T-helper 17 cell (primary cell): ENCODE measurements at regions not wholly inside any gene's neighbourhood (a gene's known extent, or its start where the extent isn't known, plus 50 kb on each side); places are given as distances from the start of the nearest gene placed in this dataset.

Experiments used
- ATAC-seq: fragments of 150-1000 bp; cut with Tn5 transposase; 2 replicates; pipeline ENCODE4 v1.10.0; 2021; ENCODE audit warnings: mild to moderate bottlenecking, moderate library complexity
- DNase-seq, 3 donors: peaks; one replicate each; pipeline versions ENCODE4 v3.0.0 to v3.0.0-alpha.2; 2020 to 2021
- H3K9me3 ChIP-seq: one replicate; pipeline ENCODE4 v1.7.0; 2013; ENCODE audit warnings: low read length, mild to moderate bottlenecking; ENCODE audit not compliant: control insufficient read depth, poor library complexity, severe bottlenecking
- H3K27ac Mint-ChIP-seq: one replicate; pipeline ENCODE4 v1.8.0; 2022; ENCODE audit warnings: mild to moderate bottlenecking, moderate library complexity, mixed read lengths
- H3K27me3 Mint-ChIP-seq: one replicate; pipeline ENCODE4 v1.8.0; 2022; ENCODE audit warnings: mixed read lengths
- H3K36me3 Mint-ChIP-seq: one replicate; pipeline ENCODE4 v1.8.0; 2022; ENCODE audit warnings: low read depth, mixed read lengths
- H3K4me1 Mint-ChIP-seq: one replicate; pipeline ENCODE4 v1.8.0; 2022; ENCODE audit warnings: mild to moderate bottlenecking, mixed read lengths
- H3K4me3 Mint-ChIP-seq: one replicate; pipeline ENCODE4 v1.8.0; 2022; ENCODE audit warnings: mild to moderate bottlenecking, moderate library complexity, mixed read lengths

- H3K9me3 ChIP-seq, result no peaks in the 10 kb centered on the region
- ATAC-seq (no peak), DNase-seq (no peak)
- H3K27me3 Mint-ChIP-seq, result peaks cover 4% of the 10 kb centered on the region
- no peaks in the 10 kb centered on the region for H3K4me1 Mint-ChIP-seq
- H3K27ac Mint-ChIP-seq, result no peak overlapping the region
- H3K4me3 Mint-ChIP-seq, result no peak overlapping the region
- H3K36me3 Mint-ChIP-seq, result peaks cover 2% of the 10 kb centered on the region
These were observed 68.0 kb upstream of the TMEM164 start for GRCh38 chrX:109934935-109935334.

DNA sequence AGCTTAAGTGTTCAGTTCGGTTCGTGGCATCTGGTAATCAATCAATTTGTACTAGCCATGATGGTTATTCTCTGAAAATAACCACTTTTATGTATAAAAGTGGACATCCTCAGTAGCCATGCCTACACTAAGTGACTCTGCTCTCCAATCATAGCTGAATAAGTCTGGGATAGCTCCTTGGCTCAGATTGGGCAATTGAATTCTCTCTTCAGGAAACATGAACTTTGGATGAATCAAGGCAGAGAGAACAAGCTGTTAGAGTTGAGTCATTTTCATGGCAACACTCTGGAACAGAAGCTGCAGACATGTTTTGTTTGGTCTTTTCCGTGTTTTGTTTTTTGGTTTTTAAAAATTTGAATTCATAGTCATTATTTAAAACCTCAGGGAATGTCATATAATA is 66.8 kb upstream of the TMEM164 start:
- DNase-seq, result no peak
- no peak for ATAC-seq
- H3K27ac Mint-ChIP-seq, result no peak overlapping the region
- peaks cover 4% of the 10 kb centered on the region for H3K27me3 Mint-ChIP-seq
- H3K4me1 Mint-ChIP-seq, result no peaks in the 10 kb centered on the region
- no peaks in the 10 kb centered on the region for H3K9me3 ChIP-seq
- peaks cover 2% of the 10 kb centered on the region for H3K36me3 Mint-ChIP-seq
- H3K4me3 Mint-ChIP-seq, result no peak overlapping the region

- DNase-seq (no peak), ATAC-seq (no peak)
- H3K4me3 Mint-ChIP-seq, result no peak overlapping the region
- no peaks in the 10 kb centered on the region for H3K4me1 Mint-ChIP-seq
- H3K27ac Mint-ChIP-seq, result no peak overlapping the region
- H3K36me3 Mint-ChIP-seq, result peaks cover 2% of the 10 kb centered on the region
- no peaks in the 10 kb centered on the region for H3K9me3 ChIP-seq
- peaks cover 4% of the 10 kb centered on the region for H3K27me3 Mint-ChIP-seq
These were observed 66.3 kb upstream of the TMEM164 start for GRCh38 chrX:109936598-109936997.

DNA sequence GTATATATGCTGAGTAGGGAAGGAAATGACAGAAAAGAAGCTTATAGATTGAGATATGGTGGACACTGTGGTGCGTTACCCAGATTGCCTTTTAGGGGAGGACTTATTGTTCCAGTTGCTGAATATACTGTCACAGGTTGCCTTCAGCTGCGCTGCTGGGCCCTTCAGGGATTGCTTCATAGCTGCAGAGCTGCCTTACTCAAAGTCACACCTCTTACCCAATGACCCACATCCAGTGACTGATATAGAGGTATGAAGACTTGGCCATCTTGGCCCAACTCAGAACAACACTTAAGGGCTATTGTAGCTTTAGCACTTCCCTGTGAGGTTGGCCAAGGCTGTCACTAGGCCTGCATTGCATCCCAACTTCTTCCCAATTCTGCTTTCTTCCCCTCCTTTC is 63.4 kb upstream of the TMEM164 start:
- Mint-ChIP-seq H3K27me3 (peaks cover 4% of the 10 kb centered on the region), H3K27ac (no peak overlapping the region), H3K4me3 (no peak overlapping the region), H3K4me1 (no peaks in the 10 kb centered on the region), H3K36me3 (peaks cover 2% of the 10 kb centered on the region)
- ATAC-seq, result no peak
- H3K9me3 ChIP-seq, result no peaks in the 10 kb centered on the region
- no peak for DNase-seq

GRCh38 chrX:109940411-109940810 is 62.5 kb upstream of the TMEM164 start:
- Mint-ChIP-seq H3K27ac (no peak overlapping the region), H3K36me3 (peaks cover 2% of the 10 kb centered on the region), H3K4me1 (no peaks in the 10 kb centered on the region), H3K27me3 (peaks cover 4% of the 10 kb centered on the region), H3K4me3 (no peak overlapping the region)
- DNase-seq (no peak), ATAC-seq (no peak)
- H3K9me3 ChIP-seq, result no peaks in the 10 kb centered on the region

- H3K4me1 Mint-ChIP-seq, result no peaks in the 10 kb centered on the region
- ATAC-seq, result no peak
- no peak overlapping the region for H3K27ac Mint-ChIP-seq
- DNase-seq, result no peak
- H3K27me3 Mint-ChIP-seq, result no peaks in the 10 kb centered on the region
- no peak overlapping the region for H3K4me3 Mint-ChIP-seq
- H3K36me3 Mint-ChIP-seq, result peaks cover 2% of the 10 kb centered on the region
- H3K9me3 ChIP-seq, result no peaks in the 10 kb centered on the region
These were observed 59.7 kb upstream of the TMEM164 start for GRCh38 chrX:109943092-109943739.

- Mint-ChIP-seq H3K36me3 (peaks cover 1% of the 10 kb centered on the region), H3K27me3 (no peaks in the 10 kb centered on the region), H3K27ac (no peak overlapping the region), H3K4me1 (no peaks in the 10 kb centered on the region), H3K4me3 (no peak overlapping the region)
- no peaks in the 10 kb centered on the region for H3K9me3 ChIP-seq
- ATAC-seq, result no peak
- DNase-seq, result no peak
These were observed 59.2 kb upstream of the TMEM164 start for GRCh38 chrX:109943740-109944092.

- no peaks in the 10 kb centered on the region for H3K9me3 ChIP-seq
- Mint-ChIP-seq H3K4me3 (no peak overlapping the region), H3K27me3 (no peaks in the 10 kb centered on the region), H3K27ac (no peak overlapping the region), H3K4me1 (peaks cover 3% of the 10 kb centered on the region), H3K36me3 (no peaks in the 10 kb centered on the region)
- no peak for ATAC-seq
- no peak for DNase-seq
These were observed 50.9 kb upstream of the TMEM164 start for GRCh38 chrX:109952050-109952449.

- DNase-seq (no peak), ATAC-seq (no peak)
- Mint-ChIP-seq H3K27ac (no peak overlapping the region), H3K4me3 (no peak overlapping the region), H3K4me1 (peaks cover 5% of the 10 kb centered on the region), H3K27me3 (no peaks in the 10 kb centered on the region), H3K36me3 (no peaks in the 10 kb centered on the region)
- no peaks in the 10 kb centered on the region for H3K9me3 ChIP-seq
These were observed 49.7 kb upstream of the TMEM164 start for GRCh38 chrX:109952985-109953905.
